Liver (tissue), 8 donors: ENCODE measurements at regions not wholly inside any gene's neighbourhood (a gene's known extent, or its start where the extent isn't known, plus 50 kb on each side); places are given as distances from the start of the nearest gene placed in this dataset.

Experiments used
- DNase-seq: peaks from one replicate; pipeline ENCODE4 v3.0.0-alpha.2; 2017; ENCODE audit warnings: low spot score
- H3K27ac ChIP-seq, 2 donors: one replicate each; pipeline ENCODE4 v1.7.0; 2013; ENCODE audit warnings: inconsistent platforms in 2 of 2, low read length in 2 of 2, control low read depth in 1 of 2, low read depth in 1 of 2, mild to moderate bottlenecking in 1 of 2
- H3K27me3 ChIP-seq, 4 donors: one replicate each; pipeline versions ENCODE4 v1.6.1 to v1.7.0; 2013; ENCODE audit warnings: low read length in 3 of 4, inconsistent platforms in 1 of 4, mild to moderate bottlenecking in 1 of 4, moderate library complexity in 1 of 4; ENCODE audit not compliant: control insufficient read depth in 4 of 4, insufficient read depth in 4 of 4
- H3K36me3 ChIP-seq, 4 donors: one replicate each; pipeline versions ENCODE4 v1.6.1 to v1.7.0; 2013; ENCODE audit warnings: low read length in 3 of 4, mild to moderate bottlenecking in 3 of 4, low read depth in 1 of 4, moderate library complexity in 1 of 4; ENCODE audit not compliant: control insufficient read depth in 4 of 4, insufficient read depth in 3 of 4
- H3K4me1 ChIP-seq, 4 donors: one replicate each; pipeline versions ENCODE4 v1.6.1 to v1.7.0; 2013; ENCODE audit warnings: low read length in 3 of 4, mild to moderate bottlenecking in 3 of 4, moderate library complexity in 1 of 4; ENCODE audit not compliant: control insufficient read depth in 4 of 4, insufficient read depth in 4 of 4
- H3K4me3 ChIP-seq, 3 donors: one replicate each; pipeline versions ENCODE4 v1.6.1 to v1.7.0; 2013; ENCODE audit warnings: low read length in 3 of 3, control low read depth in 1 of 3, low read depth in 1 of 3, mild to moderate bottlenecking in 1 of 3
- H3K9ac ChIP-seq, 2 donors: one replicate each; pipeline ENCODE4 v1.7.0; 2013; ENCODE audit warnings: low read length in 2 of 2, mild to moderate bottlenecking in 2 of 2, moderate library complexity in 2 of 2, control low read depth in 1 of 2, low read depth in 1 of 2
- H3K9me3 ChIP-seq, 4 donors: one replicate each; pipeline versions ENCODE4 v1.6.1 to v1.7.0; 2013; ENCODE audit warnings: low read length in 3 of 4; ENCODE audit not compliant: control insufficient read depth in 4 of 4
- EGR1 ChIP-seq, 2 donors: IDR thresholded peaks; 2 replicates each; pipeline ENCODE4 v1.6.1; 2016 to 2018; ENCODE audit warnings: antibody characterized with exemption in 2 of 2, low read depth in 2 of 2
- FOXA1 ChIP-seq: IDR thresholded peaks from 2 replicates; pipeline ENCODE4 v1.6.1; 2016; ENCODE audit warnings: antibody characterized with exemption
- FOXA2 ChIP-seq: IDR thresholded peaks from 2 replicates; pipeline ENCODE4 v1.6.1; 2016; ENCODE audit warnings: antibody characterized with exemption
- GABPA ChIP-seq, 2 donors: IDR thresholded peaks in 1 of 2; conservative IDR thresholded peaks in 1 of 2; 2 replicates each; pipeline ENCODE4 v1.6.1; 2016; ENCODE audit warnings: antibody characterized with exemption in 2 of 2, mild to moderate bottlenecking in 1 of 2, moderate library complexity in 1 of 2
- HNF4A ChIP-seq, 2 donors: conservative IDR thresholded peaks; 2 replicates each; pipeline ENCODE4 v1.6.1; 2016; ENCODE audit warnings: antibody characterized with exemption in 2 of 2, mild to moderate bottlenecking in 2 of 2
- HNF4G ChIP-seq: IDR thresholded peaks from 2 replicates; pipeline ENCODE4 v1.6.1; 2016; ENCODE audit warnings: antibody characterized with exemption
- JUND ChIP-seq, 2 donors: IDR thresholded peaks; 2 replicates each; pipeline ENCODE4 v1.6.1; 2016; ENCODE audit warnings: antibody characterized with exemption in 2 of 2
- NR2F2 ChIP-seq: IDR thresholded peaks from 2 replicates; pipeline ENCODE4 v1.6.1; 2016; ENCODE audit warnings: antibody characterized with exemption
- RAD21 ChIP-seq, 2 donors: IDR thresholded peaks; 2 replicates each; pipeline ENCODE4 v1.6.1; 2016; ENCODE audit warnings: antibody characterized with exemption in 2 of 2, mild to moderate bottlenecking in 2 of 2
- RXRA ChIP-seq, 2 donors: IDR thresholded peaks; 2 replicates each; pipeline ENCODE4 v1.6.1; 2017 to 2018; ENCODE audit warnings: antibody characterized with exemption in 2 of 2, mild to moderate bottlenecking in 1 of 2
- SP1 ChIP-seq: IDR thresholded peaks from 2 replicates; pipeline ENCODE4 v1.6.1; 2018; ENCODE audit warnings: antibody characterized with exemption, mild to moderate bottlenecking
- TAF1 ChIP-seq: conservative IDR thresholded peaks from 2 replicates; pipeline ENCODE4 v1.6.1; 2016; ENCODE audit warnings: antibody characterized with exemption, mild to moderate bottlenecking
- YY1 ChIP-seq: IDR thresholded peaks from 2 replicates; pipeline ENCODE4 v1.6.1; 2016; ENCODE audit warnings: antibody characterized with exemption, mild to moderate bottlenecking
- WGBS: extraction: QIAGEN DNeasy Blood & Tissue Kit; methylation state at CpG from one replicate; pipeline ENCODE4 v1.1.7; 2013; 5-methylcytosine and 5-hydroxymethylcytosine counted together
- TF ChIP-seq, protein P1 (sequence below): IDR thresholded peaks from 2 replicates; pipeline ENCODE4 v1.6.1; 2016; ENCODE audit warnings: antibody characterized with exemption
- TF ChIP-seq, protein P2 (sequence below): IDR thresholded peaks from 2 replicates; pipeline ENCODE4 v1.6.1; 2016; ENCODE audit warnings: antibody characterized with exemption
- TF ChIP-seq, protein P3 (sequence below): fragments of 150-350 bp; IDR thresholded peaks from 2 replicates; pipeline ENCODE4 v1.5.1; 2017; ENCODE audit warnings: improper control_type of control experiment, low read depth, low read length; ENCODE audit not compliant: missing input control
- TF ChIP-seq, protein P4 (sequence below): IDR thresholded peaks from 2 replicates; pipeline ENCODE4 v1.6.1; 2016; ENCODE audit warnings: antibody characterized with exemption
- donor health status: healthy.
- donor health status: healthy.
- donor health status: healthy.
- donor health status: healthy.
- donor health status: healthy.

DNA sequence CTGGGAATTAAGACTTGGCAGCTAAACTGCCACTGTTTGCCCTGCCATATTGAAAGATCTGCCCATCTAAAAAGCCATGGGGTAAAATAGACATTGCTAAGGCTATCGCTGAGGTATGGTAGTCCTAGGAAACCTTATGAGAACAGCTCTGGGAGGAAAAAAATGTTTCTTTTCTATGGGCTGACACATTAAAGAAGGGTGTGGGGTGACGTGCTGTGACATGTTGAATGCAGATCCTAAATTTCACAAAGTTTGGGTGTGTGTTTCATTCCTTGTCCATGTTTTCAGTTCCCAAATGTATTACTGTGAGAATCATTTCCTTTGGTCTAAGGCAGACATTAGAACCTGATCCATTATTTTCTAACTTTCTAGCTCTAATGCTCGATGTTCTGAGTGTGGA, 766.4 kb downstream of the BCL11A start:
- 81% methylated on average over 3 of the region's 3 CpGs for WGBS
- Histone ChIP-seq H3K27me3 (no peaks in the 10 kb centered on the region), H3K9me3 (no peaks in the 10 kb centered on the region), H3K27ac (no peak overlapping the region), H3K4me1 (no peaks in the 10 kb centered on the region), H3K4me3 (no peak overlapping the region), H3K36me3 (no peaks in the 10 kb centered on the region), H3K9ac (no peak overlapping the region)
- no peak for DNase-seq
- TF ChIP-seq, protein P1, sequence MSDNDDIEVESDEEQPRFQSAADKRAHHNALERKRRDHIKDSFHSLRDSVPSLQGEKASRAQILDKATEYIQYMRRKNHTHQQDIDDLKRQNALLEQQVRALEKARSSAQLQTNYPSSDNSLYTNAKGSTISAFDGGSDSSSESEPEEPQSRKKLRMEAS = no peak
- TF ChIP-seq, protein P2, sequence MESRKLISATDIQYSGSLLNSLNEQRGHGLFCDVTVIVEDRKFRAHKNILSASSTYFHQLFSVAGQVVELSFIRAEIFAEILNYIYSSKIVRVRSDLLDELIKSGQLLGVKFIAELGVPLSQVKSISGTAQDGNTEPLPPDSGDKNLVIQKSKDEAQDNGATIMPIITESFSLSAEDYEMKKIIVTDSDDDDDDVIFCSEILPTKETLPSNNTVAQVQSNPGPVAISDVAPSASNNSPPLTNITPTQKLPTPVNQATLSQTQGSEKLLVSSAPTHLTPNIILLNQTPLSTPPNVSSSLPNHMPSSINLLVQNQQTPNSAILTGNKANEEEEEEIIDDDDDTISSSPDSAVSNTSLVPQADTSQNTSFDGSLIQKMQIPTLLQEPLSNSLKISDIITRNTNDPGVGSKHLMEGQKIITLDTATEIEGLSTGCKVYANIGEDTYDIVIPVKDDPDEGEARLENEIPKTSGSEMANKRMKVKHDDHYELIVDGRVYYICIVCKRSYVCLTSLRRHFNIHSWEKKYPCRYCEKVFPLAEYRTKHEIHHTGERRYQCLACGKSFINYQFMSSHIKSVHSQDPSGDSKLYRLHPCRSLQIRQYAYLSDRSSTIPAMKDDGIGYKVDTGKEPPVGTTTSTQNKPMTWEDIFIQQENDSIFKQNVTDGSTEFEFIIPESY = no peak
- TF ChIP-seq SP1 (no peak), YY1 (no peak), HNF4G (no peak), GABPA (IDR thresholded peaks at IDR 0.05 in 1 of 2, conservative IDR thresholded peaks at IDR 0.05 in 1 of 2) (no peak), FOXA2 (no peak), HNF4A (conservative IDR thresholded peaks at IDR 0.05) (no peak), EGR1 (IDR thresholded peaks at IDR 0.05; ENCODE audit: low read depth in 2 of 2) (no peak), NR2F2 (no peak), TAF1 (no peak), JUND (IDR thresholded peaks at IDR 0.05) (no peak), RAD21 (IDR thresholded peaks at IDR 0.05) (no peak), RXRA (IDR thresholded peaks at IDR 0.05) (no peak), FOXA1 (no peak)
- TF ChIP-seq, protein P3, sequence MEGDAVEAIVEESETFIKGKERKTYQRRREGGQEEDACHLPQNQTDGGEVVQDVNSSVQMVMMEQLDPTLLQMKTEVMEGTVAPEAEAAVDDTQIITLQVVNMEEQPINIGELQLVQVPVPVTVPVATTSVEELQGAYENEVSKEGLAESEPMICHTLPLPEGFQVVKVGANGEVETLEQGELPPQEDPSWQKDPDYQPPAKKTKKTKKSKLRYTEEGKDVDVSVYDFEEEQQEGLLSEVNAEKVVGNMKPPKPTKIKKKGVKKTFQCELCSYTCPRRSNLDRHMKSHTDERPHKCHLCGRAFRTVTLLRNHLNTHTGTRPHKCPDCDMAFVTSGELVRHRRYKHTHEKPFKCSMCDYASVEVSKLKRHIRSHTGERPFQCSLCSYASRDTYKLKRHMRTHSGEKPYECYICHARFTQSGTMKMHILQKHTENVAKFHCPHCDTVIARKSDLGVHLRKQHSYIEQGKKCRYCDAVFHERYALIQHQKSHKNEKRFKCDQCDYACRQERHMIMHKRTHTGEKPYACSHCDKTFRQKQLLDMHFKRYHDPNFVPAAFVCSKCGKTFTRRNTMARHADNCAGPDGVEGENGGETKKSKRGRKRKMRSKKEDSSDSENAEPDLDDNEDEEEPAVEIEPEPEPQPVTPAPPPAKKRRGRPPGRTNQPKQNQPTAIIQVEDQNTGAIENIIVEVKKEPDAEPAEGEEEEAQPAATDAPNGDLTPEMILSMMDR = no peak
- TF ChIP-seq, protein P4, sequence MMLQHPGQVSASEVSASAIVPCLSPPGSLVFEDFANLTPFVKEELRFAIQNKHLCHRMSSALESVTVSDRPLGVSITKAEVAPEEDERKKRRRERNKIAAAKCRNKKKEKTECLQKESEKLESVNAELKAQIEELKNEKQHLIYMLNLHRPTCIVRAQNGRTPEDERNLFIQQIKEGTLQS = no peak

DNA sequence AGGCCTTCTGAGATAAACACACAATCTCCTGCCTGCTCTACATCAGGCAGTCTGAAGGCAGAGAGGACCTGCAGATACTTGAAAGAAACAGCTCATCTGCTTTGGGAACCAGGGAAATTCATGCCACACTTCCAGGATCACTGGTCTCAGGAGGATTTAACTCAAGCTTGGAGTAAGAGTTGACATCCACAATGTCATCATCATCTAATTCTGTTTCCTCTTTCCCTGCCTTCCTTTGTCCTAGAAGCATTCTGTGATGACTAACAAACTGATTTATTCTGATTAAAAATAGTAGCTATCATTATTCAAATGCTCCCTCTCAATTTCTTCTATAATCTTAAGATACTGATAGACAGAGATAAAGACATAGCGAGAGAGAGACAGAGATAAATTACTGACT, 766.8 kb downstream of the BCL11A start:
- Histone ChIP-seq H3K27ac (no peak overlapping the region), H3K9me3 (no peaks in the 10 kb centered on the region), H3K9ac (no peak overlapping the region), H3K4me3 (no peak overlapping the region), H3K36me3 (no peaks in the 10 kb centered on the region), H3K27me3 (no peaks in the 10 kb centered on the region), H3K4me1 (no peaks in the 10 kb centered on the region)
- no peak for TF ChIP-seq FOXA2
- no peak for TF ChIP-seq YY1
- no peak for TF ChIP-seq GABPA (IDR thresholded peaks at IDR 0.05 in 1 of 2, conservative IDR thresholded peaks at IDR 0.05 in 1 of 2)
- no peak for TF ChIP-seq RXRA (IDR thresholded peaks at IDR 0.05)
- TF ChIP-seq NR2F2 = no peak
- TF ChIP-seq TAF1 = no peak
- TF ChIP-seq HNF4A (conservative IDR thresholded peaks at IDR 0.05) = no peak
- WGBS = 50% methylated on average over 1 of the region's 1 CpG
- DNase-seq = no peak
